ENCODE measurements at regions not wholly inside any gene's neighbourhood (a gene's known extent, or its start where the extent isn't known, plus 50 kb on each side); places are given as distances from the start of the nearest gene placed in this dataset.

GRCh38 chr3:82764521-82764920 is 1003.1 kb upstream of the GBE1 start:
- intact Hi-C loops (cut with micrococcal nuclease) = no loop called here

GRCh38 chr3:82761858-82762257 is 1000.4 kb upstream of the GBE1 start:
- intact Hi-C loops (cut with micrococcal nuclease) = no loop called here

- intact Hi-C loops (cut with micrococcal nuclease) = no loop called here
Measured at GRCh38 chr3:82745544-82745943, 984.1 kb upstream of the GBE1 start.

- intact Hi-C loops (cut with micrococcal nuclease) = no loop called here
Measured at GRCh38 chr3:82743196-82743595, 981.8 kb upstream of the GBE1 start.

- intact Hi-C loops (cut with micrococcal nuclease) = no loop called here
Measured at GRCh38 chr3:82741346-82741745, 979.9 kb upstream of the GBE1 start.

- intact Hi-C loops (cut with micrococcal nuclease) = no loop called here
Measured at GRCh38 chr3:82739390-82739789, 977.9 kb upstream of the GBE1 start.

GRCh38 chr3:82736696-82737277 is 975.3 kb upstream of the GBE1 start:
- intact Hi-C loops (cut with micrococcal nuclease) = no loop called here

GRCh38 chr3:82715091-82715856 is 953.8 kb upstream of the GBE1 start:
- intact Hi-C loops (cut with micrococcal nuclease) = no loop called here

GRCh38 chr3:82707035-82707434 is 945.6 kb upstream of the GBE1 start:
- intact Hi-C loops (cut with micrococcal nuclease) = no loop called here

- intact Hi-C loops (cut with micrococcal nuclease) = no loop called here
Measured at GRCh38 chr3:82685761-82686160, 924.3 kb upstream of the GBE1 start.

- intact Hi-C loops (cut with micrococcal nuclease) = no loop called here
Measured at GRCh38 chr3:82676356-82677026, 915.0 kb upstream of the GBE1 start.

GRCh38 chr3:82672966-82673365 is 911.5 kb upstream of the GBE1 start:
- intact Hi-C loops (cut with micrococcal nuclease) = no loop called here

- intact Hi-C loops (cut with micrococcal nuclease) = no loop called here
Measured at GRCh38 chr3:82671466-82671865, 910.0 kb upstream of the GBE1 start.

GRCh38 chr3:82654708-82655107 is 893.3 kb upstream of the GBE1 start:
- intact Hi-C loops (cut with micrococcal nuclease) = no loop called here

- intact Hi-C loops (cut with micrococcal nuclease) = no loop called here
Measured at GRCh38 chr3:82643948-82644347, 882.5 kb upstream of the GBE1 start.

GRCh38 chr3:82641701-82642100 is 880.3 kb upstream of the GBE1 start:
- intact Hi-C loops (cut with micrococcal nuclease) = no loop called here

GRCh38 chr3:82640254-82640653 is 878.8 kb upstream of the GBE1 start:
- intact Hi-C loops (cut with micrococcal nuclease) = no loop called here

GRCh38 chr3:82637574-82637973 is 876.1 kb upstream of the GBE1 start:
- intact Hi-C loops (cut with micrococcal nuclease) = no loop called here

GRCh38 chr3:82636177-82636576 is 874.7 kb upstream of the GBE1 start:
- intact Hi-C loops (cut with micrococcal nuclease) = no loop called here

- intact Hi-C loops (cut with micrococcal nuclease) = no loop called here
Measured at GRCh38 chr3:82633319-82633718, 871.9 kb upstream of the GBE1 start.

- intact Hi-C loops (cut with micrococcal nuclease) = no loop called here
Measured at GRCh38 chr3:82629937-82630336, 868.5 kb upstream of the GBE1 start.

GRCh38 chr3:82628385-82629014 is 867.1 kb upstream of the GBE1 start:
- intact Hi-C loops (cut with micrococcal nuclease) = no loop called here

Data from T-helper 2 cell treated with Interferon-gamma antibody and Interleukin-4, amounts not matched to agents 100 ng/mL and 5 ng/mL, for 36 hours (primary cell).